Middle frontal gyrus (tissue), 1 donor: ENCODE measurements at regions not wholly inside any gene's neighbourhood (a gene's known extent, or its start where the extent isn't known, plus 50 kb on each side); places are given as distances from the start of the nearest gene placed in this dataset.
"Not testable (repeated sequence)": the region's sequence is repeated elsewhere in the genome, so short reads cannot be mapped to it uniquely, and the experiment has no call there.

Experiments
- DNase-seq: peaks from one replicate; pipeline ENCODE4 v3.0.0-alpha.2; 2015; ENCODE audit warnings: low spot score; ENCODE audit errors: extremely low spot score

DNA sequence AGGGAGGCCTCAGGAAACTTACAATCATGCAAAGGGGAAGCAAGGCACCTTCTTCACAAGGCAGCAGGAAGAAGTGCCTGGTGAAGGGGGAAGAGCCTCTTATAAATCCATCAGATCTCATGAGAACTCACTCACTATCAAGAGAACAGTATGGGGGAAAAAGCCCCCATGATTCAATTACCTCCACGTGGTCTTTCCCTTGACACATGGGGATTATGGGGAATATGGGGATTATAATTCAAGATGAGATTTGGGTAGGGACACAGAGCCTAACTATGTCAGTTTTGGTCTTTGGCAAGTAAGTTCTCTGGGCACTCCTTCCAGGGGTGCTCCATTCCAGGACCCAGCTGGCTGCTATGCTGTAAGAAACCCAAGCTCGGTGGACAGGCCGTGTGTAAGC lies 275.3 kb upstream of the TUT7 start:
- DNase-seq = no peak

DNA sequence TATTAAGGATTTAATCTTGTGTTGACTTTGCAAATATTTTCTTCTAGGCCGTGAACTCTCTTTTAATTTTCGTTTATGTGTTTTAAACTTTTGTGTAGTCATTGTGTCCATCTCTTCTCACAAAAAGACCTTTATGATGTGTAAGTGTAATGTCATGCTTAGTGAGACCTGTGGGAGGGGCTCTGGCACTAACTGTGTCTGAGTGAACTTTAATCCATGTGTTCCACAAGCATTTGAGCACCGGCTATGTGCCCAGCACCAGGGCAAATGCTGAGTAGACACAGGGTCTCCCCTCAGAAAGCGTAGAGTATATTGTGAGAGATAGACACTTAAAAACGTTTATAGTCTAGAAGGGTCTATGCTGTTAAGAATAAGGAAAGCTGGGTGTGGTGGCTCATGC lies 272.6 kb upstream of the TUT7 start:
- DNase-seq = no peak

DNA sequence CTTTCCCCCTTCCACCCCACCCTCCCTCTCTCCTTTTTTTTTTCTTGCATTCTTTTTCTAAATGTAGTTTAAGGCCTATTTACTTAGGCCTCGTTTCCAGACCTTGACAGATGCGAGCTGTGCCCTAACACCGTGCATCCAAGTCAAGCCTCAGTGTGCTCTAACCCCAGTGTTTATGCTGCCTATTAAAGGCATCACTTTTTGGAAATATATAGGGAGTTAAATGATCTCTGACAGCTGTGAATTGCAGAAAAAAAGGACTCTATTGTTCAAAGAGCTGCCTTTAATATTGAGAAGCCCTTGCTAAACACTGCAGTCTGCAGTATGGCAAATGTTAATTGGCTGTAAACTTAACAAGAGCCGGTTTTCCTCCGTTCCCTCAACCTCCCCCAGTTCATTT lies 270.4 kb upstream of the TUT7 start:
- DNase-seq = no peak

DNA sequence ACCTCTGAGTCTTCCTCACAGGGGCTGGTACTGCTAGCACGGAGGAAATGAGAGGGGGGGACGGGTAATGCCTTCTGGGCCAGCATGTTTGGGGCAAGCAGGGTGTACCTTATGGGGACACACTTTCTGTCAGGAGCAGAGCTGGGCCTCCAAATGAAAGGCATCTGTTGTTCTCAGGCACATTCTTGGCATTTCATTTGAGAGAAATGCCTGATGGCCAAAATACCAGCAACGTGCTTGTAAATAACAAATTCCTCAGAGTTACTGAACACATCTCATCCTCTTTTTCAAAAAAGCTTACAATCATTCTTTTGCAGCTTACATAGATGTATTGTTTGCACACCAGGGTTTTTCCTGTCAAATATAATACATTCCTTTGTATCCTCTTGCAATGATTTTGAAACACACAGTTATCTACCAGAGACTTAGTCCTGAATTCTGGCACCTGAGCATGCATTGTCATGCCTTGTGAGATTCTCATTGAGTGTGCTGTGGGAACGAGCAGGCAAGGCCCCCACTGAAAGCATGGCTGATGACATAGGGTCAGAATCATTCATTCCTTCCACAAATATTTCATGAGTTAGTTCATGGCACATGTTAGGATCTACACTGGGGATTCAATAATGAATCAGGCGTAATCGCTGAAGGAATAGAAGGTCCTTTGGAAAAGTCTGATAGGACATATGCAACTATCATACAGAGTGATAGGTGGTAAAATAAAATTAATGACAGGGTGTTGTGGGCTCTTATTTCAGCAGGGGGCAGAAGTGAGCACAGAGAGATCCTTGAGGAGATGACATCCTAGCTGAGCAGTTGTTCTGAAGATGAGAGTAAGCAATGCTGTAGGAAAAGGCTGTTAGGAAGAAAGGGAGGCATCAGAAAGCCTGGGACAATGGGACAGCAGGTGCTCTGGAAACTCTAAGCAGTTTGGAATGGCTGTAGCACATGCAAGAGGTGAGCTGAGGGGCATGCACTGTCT lies 260.9 kb upstream of the TUT7 start:
- DNase-seq = no peak

DNA sequence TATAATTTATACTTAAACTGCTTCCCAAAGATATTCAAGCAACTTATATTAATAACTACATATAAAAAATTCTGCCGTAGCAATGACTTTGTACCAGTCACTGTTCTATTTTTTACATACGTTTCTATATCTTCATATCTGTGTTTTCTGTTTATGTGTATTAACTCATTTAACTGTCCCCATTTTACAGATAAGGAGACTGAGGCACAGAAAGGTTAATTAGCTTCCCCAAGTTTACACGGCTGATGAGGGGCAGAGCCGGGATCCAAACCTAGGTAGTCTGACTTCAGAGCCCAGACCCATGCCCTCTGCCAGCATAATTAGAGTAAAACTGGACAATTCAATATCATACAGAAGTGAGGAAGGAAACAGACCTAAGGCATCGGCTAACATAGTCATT lies 259.7 kb upstream of the TUT7 start:
- DNase-seq = no peak

DNA sequence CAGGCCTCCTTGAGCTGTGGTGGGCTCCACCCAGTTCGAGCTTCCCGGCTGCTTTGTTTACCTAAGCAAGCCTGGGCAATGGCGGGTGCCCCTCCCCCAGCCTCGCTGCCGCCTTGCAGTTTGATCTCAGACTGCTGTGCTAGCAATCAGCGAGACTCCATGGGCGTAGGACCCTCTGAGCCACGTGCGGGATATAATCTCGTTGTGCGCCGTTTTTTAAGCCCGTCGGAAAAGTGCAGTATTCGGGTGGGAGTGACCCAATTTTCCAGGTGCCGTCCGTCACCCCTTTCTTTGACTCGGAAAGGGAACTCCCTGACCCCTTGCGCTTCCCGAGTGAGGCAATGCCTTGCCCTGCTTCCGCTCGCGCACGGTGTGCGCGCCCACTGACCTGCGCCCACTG lies 257.3 kb upstream of the TUT7 start:
- DNase-seq = not testable (repeated sequence)

DNA sequence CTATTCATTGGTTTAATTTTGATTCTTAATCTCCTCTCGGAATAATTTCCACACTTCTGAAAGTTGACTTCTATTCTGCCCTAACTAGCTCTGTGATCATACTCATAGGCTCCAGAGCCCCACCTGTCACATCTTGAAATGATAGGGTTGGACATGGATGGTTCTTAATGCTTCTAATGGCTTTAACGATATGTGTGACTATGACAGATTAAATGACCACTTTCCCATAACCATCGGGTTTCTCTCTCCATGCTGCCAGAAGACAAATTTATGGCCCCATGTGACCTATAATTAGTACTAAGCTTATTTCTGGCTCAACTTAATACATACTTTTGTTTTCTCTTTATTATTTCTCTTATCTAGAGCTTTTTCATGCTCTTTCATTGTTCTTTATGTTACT lies 251.1 kb upstream of the TUT7 start:
- DNase-seq = no peak

DNA sequence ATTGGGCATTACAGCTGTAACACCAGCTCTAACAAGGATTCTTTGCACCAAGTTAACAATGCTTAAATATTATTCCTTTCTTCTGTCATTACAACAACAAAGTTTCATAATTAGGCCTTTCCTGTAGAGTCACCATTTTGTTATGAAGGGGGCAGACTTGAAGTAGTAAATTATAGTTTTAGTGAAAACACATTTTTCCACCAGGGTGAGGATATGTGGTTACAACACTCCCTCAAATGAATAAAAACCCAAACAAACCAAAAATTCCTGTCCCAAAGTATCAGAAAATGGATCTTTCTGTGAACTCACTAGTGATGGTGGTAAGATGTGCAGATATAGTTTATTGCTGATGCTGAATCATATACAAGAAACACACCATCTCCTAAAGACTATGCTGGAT lies 250.5 kb upstream of the TUT7 start:
- DNase-seq = no peak

DNA sequence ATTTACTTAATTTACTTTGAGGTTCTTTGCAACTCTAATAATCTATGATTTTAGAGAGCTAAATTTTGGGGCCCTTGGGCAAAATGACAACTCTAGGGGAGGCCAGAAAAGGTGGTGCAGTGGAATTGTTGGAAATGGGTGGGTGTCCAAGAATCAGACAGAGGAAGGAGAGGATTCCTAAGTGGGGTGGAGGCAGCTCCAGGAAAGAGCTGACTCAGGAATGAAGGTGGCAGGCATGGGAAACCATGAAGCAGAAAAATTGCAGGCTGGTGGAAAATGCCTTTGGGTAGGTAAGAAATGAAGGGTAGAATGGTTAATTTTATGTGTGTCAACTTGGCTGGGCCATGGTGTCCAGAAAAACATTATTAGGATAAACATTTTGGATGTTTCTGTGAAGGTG lies 248.5 kb upstream of the TUT7 start:
- DNase-seq = no peak

DNA sequence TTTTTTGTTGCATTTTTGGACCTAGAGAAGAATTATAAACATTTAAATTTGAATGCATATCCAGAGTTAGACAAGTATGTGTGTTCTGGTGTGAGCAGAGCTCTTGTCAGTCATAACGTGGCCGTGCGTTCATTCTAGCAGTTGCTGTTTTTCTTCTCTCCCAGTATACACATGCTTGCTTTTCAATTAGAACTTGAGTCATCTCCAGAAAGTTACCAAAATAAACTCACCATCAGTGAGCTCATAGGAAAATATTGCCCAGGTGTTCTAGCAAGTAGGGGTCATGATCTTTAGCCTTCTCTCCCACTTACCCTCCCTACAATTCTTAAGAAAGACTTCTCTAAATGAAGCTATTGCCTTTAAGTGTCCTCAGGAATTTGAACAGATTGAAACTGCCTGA lies 247.5 kb upstream of the TUT7 start:
- DNase-seq = no peak

DNA sequence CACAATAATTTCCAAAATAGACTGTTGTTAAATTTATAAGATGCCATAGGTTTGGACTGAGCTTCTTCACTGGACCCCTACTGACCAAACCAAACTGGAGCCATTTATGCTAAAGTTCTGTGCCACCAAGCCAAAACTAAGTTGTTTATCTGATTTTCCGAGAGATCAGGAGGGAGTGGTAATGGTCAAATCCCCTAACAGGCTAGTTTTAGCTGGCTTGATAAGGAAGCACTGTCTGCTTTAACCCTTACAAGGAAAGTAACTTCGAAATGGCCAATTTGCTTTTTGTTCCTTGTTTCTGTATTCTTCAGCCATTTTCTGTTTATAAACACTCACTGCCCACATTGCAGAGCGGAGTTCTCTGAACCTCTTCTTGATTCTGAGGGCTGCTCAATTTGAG lies 246.8 kb upstream of the TUT7 start:
- DNase-seq = no peak

DNA sequence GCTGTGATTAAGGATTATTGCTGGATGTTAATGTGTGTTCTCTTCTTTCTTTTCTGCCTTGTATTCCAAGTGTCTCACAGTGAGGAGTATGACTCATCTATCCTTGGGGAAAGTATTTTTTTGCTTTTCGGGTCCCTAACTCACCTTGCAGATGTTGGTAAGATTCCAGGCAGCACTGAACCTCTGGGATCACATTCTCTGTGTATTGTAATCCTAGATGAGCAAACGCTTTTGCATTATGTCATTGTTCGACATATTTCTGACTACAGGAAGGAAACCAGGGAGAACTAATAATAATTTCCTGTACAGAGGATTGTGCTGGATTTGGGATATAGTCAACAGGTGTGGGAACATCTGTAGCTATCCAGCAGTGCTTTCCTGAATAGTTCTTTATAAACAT lies 246.1 kb upstream of the TUT7 start:
- no peak for DNase-seq

DNA sequence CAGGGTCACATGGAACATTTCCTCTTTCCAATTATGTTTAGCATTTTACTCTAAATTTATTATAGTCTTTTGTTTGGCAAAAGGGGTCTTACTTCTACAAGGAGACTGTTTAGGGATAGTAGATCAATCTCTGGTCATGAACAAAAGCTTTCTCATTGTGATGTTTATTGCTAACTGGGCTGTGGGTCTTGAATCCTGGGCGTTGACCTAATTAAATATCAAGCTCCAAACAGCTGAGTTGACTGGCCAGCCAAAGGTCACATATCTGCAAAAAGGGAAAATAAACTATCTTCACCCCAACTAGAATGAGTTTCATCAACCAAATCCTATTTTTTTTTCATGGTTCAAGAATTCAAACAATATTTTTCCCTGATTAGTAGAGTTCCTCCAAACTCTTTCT lies 245.4 kb upstream of the TUT7 start:
- DNase-seq = no peak

DNA sequence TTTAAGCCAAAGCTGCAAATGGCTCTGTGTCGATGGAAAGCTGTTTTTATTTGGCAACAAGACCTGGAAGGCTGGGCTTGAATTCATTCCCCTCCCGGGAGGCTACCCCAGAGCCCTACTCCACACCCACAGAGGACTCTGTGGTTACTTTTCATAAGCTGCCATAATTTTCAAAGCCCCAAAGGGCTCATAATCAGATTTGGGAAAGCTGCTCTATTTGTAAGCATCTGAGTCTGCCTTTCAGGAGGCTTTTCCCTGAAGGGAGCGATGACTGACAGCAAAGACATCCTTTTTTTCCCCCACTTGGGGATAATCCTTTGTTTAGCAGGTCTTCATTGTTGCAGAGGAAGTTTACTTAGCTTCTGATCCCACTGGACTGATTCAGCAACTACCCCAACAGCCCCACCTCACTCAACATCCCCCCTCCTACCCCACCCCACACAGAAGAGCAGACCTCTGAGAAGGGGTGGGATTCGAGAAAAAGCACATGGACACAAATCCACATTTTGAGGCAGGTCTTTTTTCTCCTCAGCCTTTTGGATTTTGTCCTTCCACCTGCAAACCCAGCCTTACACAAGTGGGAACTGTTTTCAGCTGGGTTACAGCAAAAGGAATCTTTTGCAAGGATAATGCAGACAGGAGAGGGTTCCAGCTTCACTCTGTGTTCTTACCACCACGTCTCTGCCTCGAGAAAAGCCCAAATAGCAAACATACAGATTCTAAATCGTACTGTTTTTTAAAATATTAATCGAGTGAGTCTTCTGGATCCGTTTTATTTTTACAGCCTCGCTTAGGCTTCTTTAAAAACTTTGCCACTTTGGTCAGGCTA lies 244.4 kb upstream of the TUT7 start:
- no peak for DNase-seq

DNA sequence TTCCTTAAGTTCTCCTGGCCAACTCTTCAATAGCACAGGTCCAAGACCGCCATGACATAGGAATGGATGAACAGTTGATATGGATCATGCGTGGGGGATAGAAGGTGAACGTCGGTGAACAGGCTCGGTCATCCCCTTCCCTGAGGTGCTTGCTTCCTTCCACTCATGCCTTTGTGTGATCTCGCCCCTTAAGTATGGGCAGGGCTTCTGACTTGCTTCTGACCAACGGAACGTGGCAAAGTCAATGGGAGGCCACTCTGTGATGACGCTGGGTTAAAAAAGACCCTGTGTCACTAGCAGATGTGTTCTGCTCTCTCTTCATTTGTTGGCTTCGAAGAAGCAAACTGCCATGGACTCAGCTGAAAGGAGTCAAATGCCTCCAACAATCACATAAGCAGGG lies 240.5 kb upstream of the TUT7 start:
- no peak for DNase-seq

DNA sequence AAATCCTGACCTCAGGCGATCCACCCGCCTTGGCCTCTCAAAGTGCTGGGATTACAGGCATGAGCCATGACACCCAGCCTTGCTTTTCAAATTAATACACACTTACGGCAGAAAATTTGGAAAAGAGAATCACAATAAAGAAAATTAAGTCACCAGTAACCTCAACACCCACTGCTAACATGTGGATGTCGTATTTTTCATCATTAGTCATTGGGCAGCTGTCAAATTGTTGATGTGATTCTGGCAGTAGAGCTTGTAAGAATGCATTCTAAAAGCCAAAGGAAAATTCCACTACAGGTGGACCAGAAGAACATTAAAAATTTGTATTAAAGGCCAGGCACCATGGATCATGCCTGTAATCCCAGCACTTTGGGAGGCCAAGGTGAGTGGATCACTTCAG lies 237.3 kb upstream of the TUT7 start:
- DNase-seq = no peak

DNA sequence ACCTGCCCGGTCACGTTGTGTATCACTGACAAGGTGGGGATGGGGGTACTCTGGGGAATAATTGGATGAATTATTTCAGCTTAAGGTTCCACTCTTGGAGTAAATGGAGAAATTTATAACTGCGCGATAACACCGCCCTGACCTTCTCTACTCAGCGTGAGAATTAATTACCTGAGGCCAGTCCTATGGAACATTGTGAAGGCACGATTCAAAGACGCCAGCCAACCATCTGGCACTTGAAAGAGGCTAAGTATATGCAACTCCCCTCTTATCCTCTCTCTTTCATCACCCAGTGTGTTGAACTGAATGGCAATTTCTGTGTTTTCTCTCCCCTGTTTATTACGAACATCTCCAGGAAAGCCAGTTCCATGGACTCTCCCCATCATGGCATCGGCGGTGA lies 235.5 kb upstream of the TUT7 start:
- DNase-seq = no peak

DNA sequence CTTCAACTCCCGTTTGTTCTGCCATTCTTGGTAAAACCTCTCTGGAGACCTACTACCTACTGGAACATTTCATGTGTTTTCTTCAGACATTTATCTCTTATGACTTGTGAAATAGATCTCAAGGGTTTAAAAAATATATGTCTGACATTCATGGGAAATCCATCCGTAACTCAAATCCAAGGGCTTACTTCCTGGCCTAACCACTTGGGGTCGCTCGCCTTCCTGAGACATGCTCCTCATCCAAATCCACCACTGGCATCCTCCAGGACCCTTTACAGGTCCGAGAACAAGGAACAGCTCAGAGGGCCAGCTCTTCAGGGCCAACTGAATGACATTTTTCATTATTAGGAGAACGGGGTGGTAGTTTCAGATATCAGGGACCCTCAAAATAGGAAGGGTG lies 235.1 kb upstream of the TUT7 start:
- no peak for DNase-seq

DNA sequence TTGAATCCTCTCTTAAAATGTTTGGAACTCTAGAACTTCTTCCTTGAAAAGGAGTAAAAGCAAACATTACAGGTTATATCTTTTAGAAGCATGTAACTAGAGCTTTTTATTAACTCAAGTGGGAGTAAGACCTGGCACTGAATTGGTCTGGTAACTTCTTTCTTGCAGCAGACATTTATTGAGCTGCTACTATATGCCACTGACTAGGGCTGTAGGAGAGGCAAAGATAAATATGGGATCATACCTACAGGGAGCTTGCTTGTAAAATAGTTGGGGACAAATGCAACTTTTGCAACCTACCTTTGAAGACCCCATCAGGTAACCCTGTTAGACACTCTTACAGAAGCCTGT lies 231.9 kb upstream of the TUT7 start:
- DNase-seq = no peak

DNA sequence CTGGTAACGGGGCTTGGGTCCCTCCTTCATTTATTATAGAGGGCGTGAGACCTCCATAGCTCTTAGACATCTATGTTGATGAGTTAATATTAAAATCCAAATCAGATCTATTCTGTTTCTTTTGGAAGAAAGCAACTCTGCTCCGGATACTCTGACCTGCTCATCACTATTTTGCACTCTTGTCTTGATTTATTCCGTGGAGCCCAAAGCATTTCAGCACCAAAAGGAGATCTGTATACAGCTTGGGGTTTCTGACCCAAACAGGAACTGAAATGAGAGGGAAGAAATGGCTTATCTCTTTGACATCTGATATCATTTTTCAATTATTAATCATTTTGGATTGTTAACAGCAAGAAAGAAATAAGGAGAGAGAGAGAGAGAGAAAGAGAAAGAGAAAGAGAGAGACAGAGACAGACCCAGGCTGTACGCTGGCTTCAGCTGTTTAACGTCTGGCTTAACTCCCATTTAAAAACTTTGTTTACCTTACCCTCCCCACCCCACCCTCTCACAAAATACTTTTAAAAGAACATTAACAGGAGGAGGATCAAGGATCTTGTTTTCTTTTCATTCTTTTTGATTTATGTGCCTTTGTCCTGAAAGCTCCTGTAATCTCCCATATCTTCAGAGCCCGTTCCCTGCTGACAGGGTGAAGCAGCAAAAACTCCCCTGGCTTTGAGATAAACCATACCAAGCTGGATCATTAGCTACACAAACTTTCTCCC lies 231.4 kb upstream of the TUT7 start:
- DNase-seq = no peak

DNA sequence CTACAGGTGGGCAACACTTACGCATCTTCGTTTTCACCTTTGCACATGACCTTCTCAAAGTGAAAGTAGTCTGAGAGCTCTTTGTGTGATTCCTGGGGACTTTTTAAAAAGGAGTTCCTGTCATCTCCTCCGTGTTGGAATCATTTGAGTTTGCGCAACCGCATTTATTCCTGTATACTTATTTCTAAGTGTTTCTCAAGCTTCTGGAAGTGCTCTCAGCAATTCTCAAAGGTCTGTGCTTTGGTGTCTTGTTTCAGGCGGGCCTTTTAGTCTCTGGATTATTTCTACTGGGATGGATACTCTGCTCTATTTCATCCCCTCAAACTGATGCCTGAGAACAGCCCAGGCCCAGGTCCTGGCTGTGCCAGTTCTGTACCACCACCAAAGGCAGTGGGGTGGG lies 226.5 kb upstream of the TUT7 start:
- no peak for DNase-seq

DNA sequence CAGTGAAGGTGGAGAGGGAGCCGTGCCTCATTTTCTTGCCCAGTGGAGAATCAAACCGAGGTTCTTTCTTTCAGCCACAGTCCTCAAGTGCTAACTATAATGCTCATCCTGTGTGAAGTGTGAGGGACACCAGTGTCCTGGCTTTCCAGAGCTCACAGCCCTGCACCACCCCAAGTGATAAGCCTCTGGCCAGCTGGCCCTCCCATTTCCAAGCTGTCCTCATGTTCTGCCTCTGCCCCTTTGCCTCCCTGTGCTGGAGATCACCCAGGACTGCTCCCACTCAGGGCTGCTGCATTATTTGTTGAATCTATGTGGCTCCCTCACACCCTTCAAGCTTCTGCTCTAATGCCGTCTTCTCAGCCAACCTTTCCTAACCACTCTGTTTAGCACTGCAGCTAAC lies 224.5 kb upstream of the TUT7 start:
- no peak for DNase-seq
